VCaP (cell line): ENCODE measurements at regions not wholly inside any gene's neighbourhood (a gene's known extent, or its start where the extent isn't known, plus 50 kb on each side); places are given as distances from the start of the nearest gene placed in this dataset.
A peak's percentile ranks its signal among the peaks of the same experiment; 100 is the strongest.

Source experiments
- H3K27ac ChIP-seq: fragments of 450-650 bp; 2 replicates; pipeline ENCODE4 v1.5.1; 2017
- TF ChIP-seq, protein P1 (sequence below): fragments of 450-650 bp; conservative IDR thresholded peaks from 2 replicates; pipeline ENCODE4 v1.5.1; 2017; ENCODE audit warnings: mild to moderate bottlenecking, moderate library complexity

DNA sequence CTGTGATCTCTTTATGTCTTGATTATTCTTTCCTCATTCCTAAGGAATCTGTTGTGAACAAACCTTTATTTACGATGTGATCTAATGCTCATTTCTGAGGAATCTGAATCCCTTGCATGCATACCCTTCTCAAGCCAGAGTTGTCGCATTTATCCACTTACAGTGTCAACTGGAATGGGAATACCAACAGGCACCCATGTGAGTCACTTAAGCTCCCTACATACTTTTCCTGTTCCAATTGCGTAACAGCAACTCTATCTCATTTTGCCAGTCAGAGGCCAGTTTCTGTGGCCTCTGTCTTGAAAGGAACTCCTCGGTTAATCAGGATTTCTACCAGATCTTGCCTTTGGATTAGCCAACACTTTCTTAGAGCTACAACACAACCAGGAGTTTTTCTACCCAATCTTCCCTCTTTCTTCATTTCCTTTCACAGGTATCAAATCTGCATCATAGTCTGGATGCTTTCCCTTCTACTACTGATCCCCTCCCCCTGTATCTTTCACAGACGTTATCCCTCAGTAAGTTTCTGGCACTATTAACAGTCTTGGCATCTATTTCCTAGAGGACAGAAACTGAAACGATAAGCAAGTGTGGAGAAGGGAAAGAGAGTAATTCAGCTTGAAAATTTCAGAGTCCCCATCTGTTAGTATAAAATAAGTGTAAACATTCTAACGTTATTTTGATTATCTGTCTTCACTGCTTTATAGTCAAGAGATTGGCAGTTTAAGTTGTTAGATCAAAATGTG lies 66.8 kb upstream of the BCHE start:
- H3K27ac ChIP-seq, result no peak overlapping the region
- TF ChIP-seq, protein P1, sequence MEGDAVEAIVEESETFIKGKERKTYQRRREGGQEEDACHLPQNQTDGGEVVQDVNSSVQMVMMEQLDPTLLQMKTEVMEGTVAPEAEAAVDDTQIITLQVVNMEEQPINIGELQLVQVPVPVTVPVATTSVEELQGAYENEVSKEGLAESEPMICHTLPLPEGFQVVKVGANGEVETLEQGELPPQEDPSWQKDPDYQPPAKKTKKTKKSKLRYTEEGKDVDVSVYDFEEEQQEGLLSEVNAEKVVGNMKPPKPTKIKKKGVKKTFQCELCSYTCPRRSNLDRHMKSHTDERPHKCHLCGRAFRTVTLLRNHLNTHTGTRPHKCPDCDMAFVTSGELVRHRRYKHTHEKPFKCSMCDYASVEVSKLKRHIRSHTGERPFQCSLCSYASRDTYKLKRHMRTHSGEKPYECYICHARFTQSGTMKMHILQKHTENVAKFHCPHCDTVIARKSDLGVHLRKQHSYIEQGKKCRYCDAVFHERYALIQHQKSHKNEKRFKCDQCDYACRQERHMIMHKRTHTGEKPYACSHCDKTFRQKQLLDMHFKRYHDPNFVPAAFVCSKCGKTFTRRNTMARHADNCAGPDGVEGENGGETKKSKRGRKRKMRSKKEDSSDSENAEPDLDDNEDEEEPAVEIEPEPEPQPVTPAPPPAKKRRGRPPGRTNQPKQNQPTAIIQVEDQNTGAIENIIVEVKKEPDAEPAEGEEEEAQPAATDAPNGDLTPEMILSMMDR, result no peak

DNA sequence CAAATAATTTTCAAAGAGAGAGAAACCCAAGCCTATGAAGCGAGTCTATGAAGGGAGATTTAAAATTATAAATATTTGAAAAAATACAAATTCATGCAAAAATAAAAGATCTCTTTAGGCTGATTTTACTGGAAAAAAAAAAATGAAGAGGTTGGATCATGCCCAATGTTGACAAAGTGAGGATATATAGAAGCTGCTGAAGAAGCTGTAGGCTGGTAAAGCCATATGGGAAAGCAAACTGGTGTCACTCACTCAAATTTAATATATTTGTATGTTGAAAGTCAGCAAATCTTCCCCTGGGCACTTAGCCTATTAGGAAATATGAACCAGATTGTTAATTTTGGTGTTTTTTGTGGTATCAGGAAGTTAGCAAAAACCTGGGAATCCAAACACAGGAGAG lies 61.8 kb upstream of the BCHE start:
- H3K27ac ChIP-seq, result no peak overlapping the region
- TF ChIP-seq, protein P1, result no peak

DNA sequence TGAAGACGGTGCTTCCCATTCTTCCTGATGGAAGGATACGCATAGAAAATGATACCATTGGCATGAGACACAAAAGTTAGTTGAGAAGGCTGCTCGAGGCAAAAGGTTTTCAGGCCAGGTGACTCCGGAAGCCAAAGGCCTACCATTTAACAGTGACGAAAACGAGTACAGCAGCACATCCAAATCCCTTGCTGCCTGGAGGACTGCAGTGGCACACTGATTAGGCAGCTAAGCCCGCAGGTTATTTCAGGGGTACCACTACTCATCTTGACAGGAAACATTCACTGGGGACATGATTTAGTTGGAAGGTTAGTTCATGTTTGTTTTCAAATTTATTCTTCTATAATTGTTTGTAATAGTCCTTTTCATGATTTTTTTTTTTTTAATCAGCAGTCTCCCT lies 59.9 kb upstream of the BCHE start:
- no peak overlapping the region for H3K27ac ChIP-seq
- TF ChIP-seq, protein P1, result no peak

DNA sequence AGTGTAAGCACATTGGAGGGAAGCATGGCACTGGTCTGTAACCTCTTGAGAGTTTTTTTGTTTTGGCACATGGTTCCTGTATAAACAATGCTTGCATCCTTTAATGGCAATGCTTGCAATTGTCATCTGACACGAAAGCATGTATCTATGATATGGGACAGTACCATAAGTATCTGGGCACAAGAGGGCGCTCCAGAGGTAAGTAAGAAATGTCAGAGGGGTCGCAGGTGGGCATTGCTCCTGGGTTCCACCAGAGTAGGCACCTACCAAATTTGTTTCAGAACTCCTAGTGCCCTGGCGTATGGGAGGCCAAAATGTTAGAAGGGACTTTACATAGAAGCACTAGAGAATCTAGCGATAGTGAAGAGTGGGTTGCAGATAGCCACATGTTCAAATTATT lies 58.7 kb upstream of the BCHE start:
- no peak overlapping the region for H3K27ac ChIP-seq
- TF ChIP-seq, protein P1, result peak; percentile 40

DNA sequence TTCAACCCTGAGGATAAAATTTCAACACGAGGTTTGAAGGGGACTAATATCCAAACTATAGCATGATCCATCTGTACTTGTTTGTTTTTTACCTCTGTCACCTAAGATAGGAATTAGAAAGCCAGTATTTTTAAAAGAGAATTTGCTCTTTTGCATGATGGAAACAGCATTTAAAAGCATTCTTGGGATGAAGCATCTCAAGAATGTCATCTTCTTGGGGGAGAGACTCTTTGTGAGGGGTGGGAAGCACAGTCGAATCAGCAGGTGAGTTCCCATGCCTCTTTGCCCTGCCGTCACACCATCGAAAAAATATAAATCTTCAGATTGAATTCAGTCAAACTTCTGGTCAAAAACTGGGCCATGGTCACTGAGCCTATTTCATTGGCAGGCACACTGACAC lies 55.3 kb upstream of the BCHE start:
- H3K27ac ChIP-seq, result no peak overlapping the region
- TF ChIP-seq, protein P1, result no peak
